GM12878 (cell line): ENCODE measurements at regions not wholly inside any gene's neighbourhood (a gene's known extent, or its start where the extent isn't known, plus 50 kb on each side); places are given as distances from the start of the nearest gene placed in this dataset.

Source experiments
- ATAC-seq: fragments of 200-7000 bp; cut with Tn5 transposase; 3 replicates; pipeline ENCODE4 v1.9.1; 2020; ENCODE audit warnings: mild to moderate bottlenecking, moderate library complexity
- BruUV-seq: library from RNA; stranded (reverse); fragments of 400-500 nt; replicated peaks from 2 replicates; lab custom pipeline; 2021; lab: Mats Ljungman, UMichigan
- CTCF ChIA-PET: fragments of 300-600 bp; sonication (Branson Sonifier 250); formaldehyde crosslinking; extraction: SDS; loops from one replicate; lab custom pipeline; 2021; ENCODE audit warnings: inconsistent platforms; lab: Yijun Ruan, JAX
- POLR2A ChIA-PET: fragments of 350-600 bp; formaldehyde crosslinking; extraction: SDS; loops from one replicate; lab custom pipeline; 2021; ENCODE audit warnings: inconsistent platforms; lab: Charles Lee
- RAD21 ChIA-PET: fragments of 300-600 bp; sonication (Branson Sonifier 250); formaldehyde crosslinking; loops from one replicate; lab custom pipeline; 2023; ENCODE audit warnings: antibody characterized with exemption; ENCODE audit not compliant: unreplicated experiment; lab: Charles Lee
- SMC1A ChIA-PET: fragments of 300-600 bp; sonication (Branson Sonifier 250); formaldehyde crosslinking; loops from one replicate; lab custom pipeline; 2023; ENCODE audit not compliant: unreplicated experiment, uncharacterized antibody; lab: Charles Lee
- DNase-seq: peaks from one replicate; pipeline ENCODE4 v3.0.0-alpha.2; 2011; ENCODE audit warnings: low read depth, low spot score
- FAIRE-seq: peaks from 3 replicates; lab custom pipeline; 2011; peaks lifted over from hg19 to GRCh38; lab: Jason Lieb, UNC
- H2AFZ ChIP-seq: 2 replicates; pipeline ENCODE4 v1.6.0; 2011; ENCODE audit warnings: low read depth, low read length, control low read depth; ENCODE audit not compliant: control insufficient read depth
- H3K27ac ChIP-seq: 2 replicates; pipeline ENCODE4 v1.5.1; 2011; ENCODE audit warnings: control low read depth; ENCODE audit not compliant: control insufficient read depth, insufficient read depth
- H3K27me3 ChIP-seq, 2 experiments: replicated peaks in 1 of 2; 2 replicates each; pipeline versions ENCODE4 v1.6.0 to v1.6.1; 2011; ENCODE audit warnings: low read length in 1 of 2; ENCODE audit not compliant: control insufficient read depth in 2 of 2, insufficient read depth in 2 of 2
- H3K36me3 ChIP-seq, 2 experiments: 2 replicates each; pipeline ENCODE4 v1.5.1; 2011; ENCODE audit warnings: low read length in 1 of 2; ENCODE audit not compliant: control insufficient read depth in 2 of 2, insufficient read depth in 2 of 2
- H3K4me1 ChIP-seq: 2 replicates; pipeline ENCODE4 v1.6.1; 2011; ENCODE audit warnings: mild to moderate bottlenecking, low read length, moderate library complexity, mixed read lengths; ENCODE audit not compliant: control insufficient read depth, insufficient read depth
- H3K4me2 ChIP-seq: 2 replicates; pipeline ENCODE4 v1.6.0; 2011; ENCODE audit warnings: control low read depth; ENCODE audit not compliant: control insufficient read depth, insufficient read depth
- H3K4me3 ChIP-seq: fragments of 200-600 bp; sonication (generic); 2 replicates; pipeline ENCODE4 v1.5.1; 2016
- H3K79me2 ChIP-seq: 2 replicates; pipeline ENCODE4 v1.6.0; 2011; ENCODE audit warnings: low read length; ENCODE audit not compliant: control insufficient read depth, insufficient read depth
- H3K9ac ChIP-seq: 2 replicates; pipeline ENCODE4 v1.8.0; 2011; ENCODE audit warnings: low read length, control low read depth, mixed read lengths; ENCODE audit not compliant: control insufficient read depth, insufficient read depth
- H3K9me3 ChIP-seq: replicated peaks from 3 replicates; pipeline ENCODE4 v1.5.1; 2011; ENCODE audit warnings: mild to moderate bottlenecking, low read length; ENCODE audit not compliant: control insufficient read depth, insufficient read depth
- H4K20me1 ChIP-seq: 2 replicates; pipeline ENCODE4 v1.6.0; 2011; ENCODE audit not compliant: control insufficient read depth, insufficient read depth
- MLLT1 ChIP-seq: fragments of 450-650 bp; IDR thresholded peaks from 2 replicates; pipeline ENCODE4 v1.6.1; 2016; ENCODE audit warnings: mild to moderate bottlenecking
- MTA3 ChIP-seq: IDR thresholded peaks from 2 replicates; pipeline ENCODE4 v1.6.1; 2012; ENCODE audit warnings: low read length, inconsistent platforms, borderline replicate concordance
- RELA ChIP-seq: fragments of 450-650 bp; IDR thresholded peaks from 2 replicates; pipeline ENCODE4 v1.8.0; 2014; ENCODE audit warnings: borderline replicate concordance; ENCODE audit not compliant: partially characterized antibody
- WGBS: methylation state at CpG from one replicate; pipeline ENCODE4 v1.1.6; 2016; ENCODE audit warnings: low lambda C conversion rate; ENCODE audit not compliant: insufficient replicate concordance, insufficient coverage; ENCODE audit errors: missing lambda C conversion rate; 5-methylcytosine and 5-hydroxymethylcytosine counted together
- in situ Hi-C: fragments of 300-500 bp; cut with MboI; formaldehyde crosslinking; loops from 9 replicates; pipeline ENCODE4 v1.14.3; 2018; ENCODE audit warnings: mixed read lengths
- intact Hi-C: fragments of 100-400 bp; cut with micrococcal nuclease; formaldehyde crosslinking; loops from one replicate; pipeline ENCODE4 v1.14.2; 2022; ENCODE audit not compliant: unreplicated experiment
- TF ChIP-seq, protein P1 (sequence below): fragments of 150-350 bp; IDR thresholded peaks from 2 replicates; pipeline ENCODE4 v1.6.1; 2016; ENCODE audit warnings: low read depth, low read length

DNA sequence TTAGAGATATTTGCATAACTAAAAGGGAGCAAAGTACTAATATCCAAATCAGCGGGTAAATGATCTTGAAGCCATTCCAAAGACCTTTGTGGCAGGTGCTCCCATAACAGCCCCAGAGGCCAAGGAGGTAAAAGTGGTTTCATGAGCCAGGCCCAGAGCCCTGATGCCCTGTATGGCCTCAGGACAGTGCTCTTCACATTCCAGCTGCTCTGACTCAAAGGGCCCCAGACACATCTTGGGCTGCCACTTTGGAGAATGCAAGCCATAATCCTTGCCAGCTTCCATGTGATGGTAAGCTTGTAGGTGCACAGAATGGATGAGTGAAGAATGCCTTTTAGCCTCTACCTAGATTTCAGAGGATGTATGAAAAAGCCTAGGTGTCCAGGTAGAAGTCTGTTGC lies 933.4 kb downstream of the SLC16A7 start (continued):
- TF ChIP-seq MLLT1, result no peak

GRCh38 chr12:60529723-60530122 lies 933.9 kb downstream of the SLC16A7 start:
- CTCF ChIA-PET, result no interaction called here
- in situ Hi-C loops, result no loop called here
- Histone ChIP-seq H3K36me3 (no peaks in the 10 kb centered on the region), H3K9me3 (no peaks in the 10 kb centered on the region), H3K4me2 (no peak overlapping the region), H3K4me1 (no peaks in the 10 kb centered on the region), H3K9ac (no peak overlapping the region), H3K27me3 (no peaks in the 10 kb centered on the region), H3K27ac (no peak overlapping the region), H3K4me3 (no peak overlapping the region), H3K79me2 (no peaks in the 10 kb centered on the region), H4K20me1 (no peaks in the 10 kb centered on the region), H2AFZ (no peak overlapping the region)
- SMC1A ChIA-PET, result no interaction called here
- POLR2A ChIA-PET, result no interaction called here
- ATAC-seq (no peak), FAIRE-seq (no peak), DNase-seq (no peak)
- RAD21 ChIA-PET, result no interaction called here
- BruUV-seq, result no TSS peak
- 0% methylated on average over 1 of the region's 1 CpG for WGBS
- intact Hi-C loops, result no loop called here
- TF ChIP-seq RELA, result no peak
- no peak for TF ChIP-seq MTA3
- TF ChIP-seq, protein P1, sequence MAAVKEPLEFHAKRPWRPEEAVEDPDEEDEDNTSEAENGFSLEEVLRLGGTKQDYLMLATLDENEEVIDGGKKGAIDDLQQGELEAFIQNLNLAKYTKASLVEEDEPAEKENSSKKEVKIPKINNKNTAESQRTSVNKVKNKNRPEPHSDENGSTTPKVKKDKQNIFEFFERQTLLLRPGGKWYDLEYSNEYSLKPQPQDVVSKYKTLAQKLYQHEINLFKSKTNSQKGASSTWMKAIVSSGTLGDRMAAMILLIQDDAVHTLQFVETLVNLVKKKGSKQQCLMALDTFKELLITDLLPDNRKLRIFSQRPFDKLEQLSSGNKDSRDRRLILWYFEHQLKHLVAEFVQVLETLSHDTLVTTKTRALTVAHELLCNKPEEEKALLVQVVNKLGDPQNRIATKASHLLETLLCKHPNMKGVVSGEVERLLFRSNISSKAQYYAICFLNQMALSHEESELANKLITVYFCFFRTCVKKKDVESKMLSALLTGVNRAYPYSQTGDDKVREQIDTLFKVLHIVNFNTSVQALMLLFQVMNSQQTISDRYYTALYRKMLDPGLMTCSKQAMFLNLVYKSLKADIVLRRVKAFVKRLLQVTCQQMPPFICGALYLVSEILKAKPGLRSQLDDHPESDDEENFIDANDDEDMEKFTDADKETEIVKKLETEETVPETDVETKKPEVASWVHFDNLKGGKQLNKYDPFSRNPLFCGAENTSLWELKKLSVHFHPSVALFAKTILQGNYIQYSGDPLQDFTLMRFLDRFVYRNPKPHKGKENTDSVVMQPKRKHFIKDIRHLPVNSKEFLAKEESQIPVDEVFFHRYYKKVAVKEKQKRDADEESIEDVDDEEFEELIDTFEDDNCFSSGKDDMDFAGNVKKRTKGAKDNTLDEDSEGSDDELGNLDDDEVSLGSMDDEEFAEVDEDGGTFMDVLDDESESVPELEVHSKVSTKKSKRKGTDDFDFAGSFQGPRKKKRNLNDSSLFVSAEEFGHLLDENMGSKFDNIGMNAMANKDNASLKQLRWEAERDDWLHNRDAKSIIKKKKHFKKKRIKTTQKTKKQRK, result no peak
